ENCODE measurements at regions not wholly inside any gene's neighbourhood (a gene's known extent, or its start where the extent isn't known, plus 50 kb on each side); places are given as distances from the start of the nearest gene placed in this dataset.

GRCh38 chr12:111076199-111076598 lies 155.8 kb upstream of the MYL2 start:
- CTCF ChIA-PET = no interaction called here
- POLR2A ChIA-PET (ENCODE audit: low non-redundant PET) = no interaction called here
- no peak overlapping the region for H3K27ac ChIP-seq
- no peak for DNase-seq (ENCODE audit: low spot score)
- TF ChIP-seq CTCF (conservative IDR thresholded peaks at IDR 0.05; ENCODE audit: low read depth) = no peak

GRCh38 chr12:111074965-111075364 lies 154.6 kb upstream of the MYL2 start:
- no peak overlapping the region for H3K27ac ChIP-seq
- POLR2A ChIA-PET (ENCODE audit: low non-redundant PET) = no interaction called here
- CTCF ChIA-PET = no interaction called here

GRCh38 chr12:111074559-111074958 lies 154.2 kb upstream of the MYL2 start:
- H3K27ac ChIP-seq = no peak overlapping the region
- ChIA-PET POLR2A (ENCODE audit: low non-redundant PET) (no interaction called here), CTCF (no interaction called here)
- DNase-seq (ENCODE audit: low spot score) = no peak
- no peak for TF ChIP-seq CTCF (conservative IDR thresholded peaks at IDR 0.05; ENCODE audit: low read depth)

More at GRCh38 chr12:111074965-111075364, 154.6 kb upstream of the MYL2 start:
- no peak for TF ChIP-seq CTCF (conservative IDR thresholded peaks at IDR 0.05; ENCODE audit: low read depth)
- DNase-seq (ENCODE audit: low spot score) = no peak

GRCh38 chr12:111073370-111073769 lies 153.0 kb upstream of the MYL2 start:
- POLR2A ChIA-PET (ENCODE audit: low non-redundant PET) = no interaction called here
- CTCF ChIA-PET = no interaction called here
- H3K27ac ChIP-seq = no peak overlapping the region
- DNase-seq (ENCODE audit: low spot score) = no peak
- TF ChIP-seq CTCF (conservative IDR thresholded peaks at IDR 0.05; ENCODE audit: low read depth) = no peak

GRCh38 chr12:111072299-111072698 lies 151.9 kb upstream of the MYL2 start:
- POLR2A ChIA-PET (ENCODE audit: low non-redundant PET) = no interaction called here
- CTCF ChIA-PET = interaction anchor here (0.6 kb wide), 1 partner anchor 11 kb away, joined by 3 read pairs; no protein-coding TSS in a partner anchor
- no peak overlapping the region for H3K27ac ChIP-seq
- no peak for DNase-seq (ENCODE audit: low spot score)
- TF ChIP-seq CTCF (conservative IDR thresholded peaks at IDR 0.05; ENCODE audit: low read depth) = no peak

- no peak for TF ChIP-seq CTCF (conservative IDR thresholded peaks at IDR 0.05; ENCODE audit: low read depth)
- H3K27ac ChIP-seq = no peak overlapping the region; the same call in 1 of the 2 replicates
- DNase-seq (ENCODE audit: low spot score) = no peak
- ChIA-PET POLR2A (ENCODE audit: low non-redundant PET) (no interaction called here), CTCF (no interaction called here)
Observed at GRCh38 chr12:111069886-111070285, 149.5 kb upstream of the MYL2 start.

- no peak for DNase-seq (ENCODE audit: low spot score)
- ChIA-PET CTCF (no interaction called here), POLR2A (ENCODE audit: low non-redundant PET) (no interaction called here)
- peak overlapping the region; percentile 87 for H3K27ac ChIP-seq
- no peak for TF ChIP-seq CTCF (conservative IDR thresholded peaks at IDR 0.05; ENCODE audit: low read depth)
Observed at GRCh38 chr12:111068290-111068689, 147.9 kb upstream of the MYL2 start.

All from RWPE1 (cell line).